Sciatic nerve (tissue), 2 donors: ENCODE measurements at regions not wholly inside any gene's neighbourhood (a gene's known extent, or its start where the extent isn't known, plus 50 kb on each side); places are given as distances from the start of the nearest gene placed in this dataset.
"Not testable (repeated sequence)": the region's sequence is repeated elsewhere in the genome, so short reads cannot be mapped to it uniquely, and the experiment has no call there.

Experiments
- ATAC-seq: fragments of 200-7000 bp; cut with Tn5 transposase; one replicate; pipeline ENCODE4 v1.9.1; 2020; ENCODE audit warnings: mild to moderate bottlenecking, moderate library complexity
- DNase-seq: peaks from one replicate; pipeline ENCODE4 v3.0.0-alpha.2; 2020; ENCODE audit warnings: low spot score
- intact Hi-C: fragments of 100-400 bp; cut with DNase I; formaldehyde crosslinking; loops from one replicate; pipeline ENCODE4 v1.14.2; 2022
- donor health status: DM: no; HTN: no; CAD: no.
- donor health status: DM: no; HTN: no; CAD: no.

DNA sequence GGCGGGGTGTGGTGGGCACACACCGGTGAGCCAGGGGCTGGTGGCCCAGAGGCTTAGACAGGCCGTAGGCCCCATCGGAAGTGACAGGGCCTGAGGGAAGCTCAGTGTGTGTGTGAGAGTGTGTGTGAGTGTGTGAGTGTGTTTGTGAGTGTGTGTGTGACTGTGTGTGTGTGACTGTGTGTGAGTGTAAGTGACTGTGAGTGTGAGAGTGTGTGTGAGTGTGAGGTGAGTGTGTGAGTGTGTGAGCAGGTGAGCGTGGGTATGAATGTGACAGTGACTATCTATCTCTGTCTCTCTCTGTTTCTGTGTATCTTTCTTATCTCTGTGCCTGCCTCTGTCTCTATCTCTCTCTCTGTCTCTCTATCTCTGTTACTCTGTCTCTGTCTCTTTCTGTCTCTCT is 171.6 kb downstream of the TMEM121 start:
- ATAC-seq, DNase-seq, intact Hi-C loops: not testable (repeated sequence)

DNA sequence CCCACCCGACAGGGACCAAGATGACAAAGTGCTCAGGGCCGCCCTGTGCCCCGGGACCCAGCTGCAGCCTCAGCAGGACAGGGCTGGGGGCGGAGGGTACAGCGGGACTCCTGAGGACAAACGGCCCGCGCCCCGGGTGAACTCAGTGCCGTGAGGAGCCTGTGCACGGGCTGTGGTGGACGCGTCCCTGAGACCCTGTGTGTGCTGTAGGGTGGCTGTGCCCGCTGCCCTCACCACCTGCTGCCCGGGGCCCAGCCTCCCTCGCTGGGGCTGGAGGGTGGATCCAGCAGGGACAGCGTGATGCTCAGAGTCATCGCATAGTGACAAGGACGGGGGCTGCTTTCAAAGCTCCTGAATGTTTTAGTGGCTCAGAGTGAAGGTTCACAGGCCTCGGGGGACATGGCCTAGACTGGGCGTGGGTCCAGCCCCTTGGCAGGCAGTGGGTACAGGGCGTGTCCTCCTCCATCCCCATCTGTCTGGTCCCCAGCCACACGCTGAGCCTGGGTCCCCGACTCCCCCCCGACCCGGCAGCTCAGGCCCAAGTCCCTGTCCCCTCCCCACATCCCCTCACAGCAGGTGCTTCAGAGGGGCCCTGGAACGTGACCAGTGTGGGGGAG is 172.7 kb downstream of the TMEM121 start:
- intact Hi-C loops, DNase-seq: not testable (repeated sequence)
- ATAC-seq: peak; percentile 56

GRCh38 chr14:105699706-105700105 is 173.3 kb downstream of the TMEM121 start:
- intact Hi-C loops, ATAC-seq, DNase-seq: not testable (repeated sequence)

DNA sequence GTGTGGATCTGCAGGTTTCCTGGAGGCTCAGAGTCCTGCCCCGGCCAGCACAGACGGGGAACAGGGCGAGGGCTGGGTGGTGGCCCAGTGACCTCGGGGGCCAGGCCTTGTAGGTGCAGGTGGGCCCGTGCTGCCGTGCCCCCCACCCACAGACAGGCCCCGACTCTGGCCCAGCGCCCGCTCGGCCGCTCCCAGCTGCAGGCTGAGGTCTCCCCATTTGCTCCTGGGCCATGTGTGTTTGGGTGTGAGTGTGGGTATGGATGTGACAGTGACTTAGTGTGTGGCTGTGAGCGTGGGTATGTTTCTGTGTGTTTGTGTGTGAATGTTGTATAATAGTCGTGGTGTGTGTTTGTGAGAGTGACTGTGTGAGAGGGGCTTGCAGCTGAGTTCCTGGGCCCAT is 173.8 kb downstream of the TMEM121 start:
- ATAC-seq, intact Hi-C loops, DNase-seq: not testable (repeated sequence)

DNA sequence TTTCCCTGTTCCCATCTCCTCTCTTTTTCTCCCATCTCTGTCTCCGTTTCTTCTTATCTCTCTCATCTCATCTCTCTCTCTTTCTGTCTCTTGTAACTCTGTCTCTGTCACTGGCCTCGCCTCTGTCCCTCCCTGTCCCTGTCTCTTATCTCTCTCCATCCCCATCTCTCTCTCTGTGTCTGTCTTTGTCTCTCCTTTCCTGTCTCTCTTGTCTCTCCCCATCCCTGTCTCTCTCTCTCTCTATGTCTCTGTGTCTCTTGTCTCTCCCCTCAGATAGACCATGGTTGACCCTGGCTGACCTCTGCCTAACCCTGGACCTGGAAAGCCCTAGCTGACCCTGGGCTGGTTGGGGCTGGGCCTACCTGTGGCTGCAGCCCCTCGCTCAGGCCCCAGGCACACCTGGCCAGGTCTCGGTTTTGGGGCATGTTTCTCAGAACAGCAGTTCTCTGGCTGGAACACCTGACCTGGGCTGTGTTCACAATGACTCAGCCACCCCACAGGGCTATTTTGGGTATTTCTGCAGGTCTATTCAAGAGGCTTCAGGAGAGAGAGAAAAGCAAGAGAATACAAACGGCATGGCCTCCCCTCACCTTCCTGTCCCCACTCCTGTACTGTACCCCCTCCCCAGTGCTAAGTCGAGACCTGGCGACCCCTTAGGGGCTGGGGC is 174.4 kb downstream of the TMEM121 start:
- no peak for DNase-seq
- intact Hi-C loops: no loop called here
- no peak for ATAC-seq

GRCh38 chr14:105701456-105702274 is 175.3 kb downstream of the TMEM121 start:
- intact Hi-C loops: no loop called here
- ATAC-seq (no peak), DNase-seq (no peak)

GRCh38 chr14:105702275-105702817 is 176.0 kb downstream of the TMEM121 start:
- no peak for DNase-seq
- no peak for ATAC-seq
- intact Hi-C loops: no loop called here

GRCh38 chr14:105703044-105703665 is 176.8 kb downstream of the TMEM121 start:
- intact Hi-C loops, DNase-seq, ATAC-seq: not testable (repeated sequence)

DNA sequence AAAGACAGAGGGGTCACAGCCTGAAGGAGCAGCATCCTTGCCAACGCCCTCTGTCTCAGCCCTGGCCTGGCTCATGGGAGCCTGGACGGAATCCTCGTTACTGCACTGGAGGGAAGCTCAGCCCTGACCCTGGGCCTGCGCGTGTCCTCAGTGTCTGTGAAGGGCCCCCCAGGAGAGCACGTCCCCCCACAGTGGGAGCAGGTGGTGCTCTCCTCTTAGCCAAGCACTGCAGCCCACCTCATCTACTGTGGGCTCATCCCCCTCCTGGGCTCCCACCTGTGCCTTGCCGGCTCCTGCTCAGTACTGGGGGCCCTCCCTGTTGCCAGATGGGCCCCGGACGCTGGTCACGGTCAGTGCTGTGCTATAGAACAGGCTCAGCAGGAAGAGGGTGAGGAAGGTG is 177.7 kb downstream of the TMEM121 start:
- intact Hi-C loops, DNase-seq, ATAC-seq: not testable (repeated sequence)

DNA sequence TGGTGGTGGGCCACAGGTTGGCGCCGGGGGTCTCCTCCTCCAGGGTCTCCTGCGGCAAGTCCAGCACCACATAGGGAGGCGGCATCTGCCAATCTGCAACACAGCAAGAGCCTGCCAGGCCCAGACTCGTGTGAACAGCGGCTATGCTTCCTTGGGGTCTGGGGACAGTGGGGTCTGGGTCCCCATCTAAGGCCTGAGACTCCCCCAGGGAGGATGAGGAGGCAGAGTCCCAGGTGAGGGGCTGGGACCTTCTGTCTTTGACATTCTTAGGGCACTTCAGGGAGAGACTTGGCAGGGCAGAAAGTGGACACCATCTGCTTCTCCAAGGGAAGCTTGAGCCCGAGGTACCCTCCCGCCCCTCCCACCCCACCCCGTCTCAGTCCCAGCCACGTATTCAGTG is 178.1 kb downstream of the TMEM121 start:
- ATAC-seq, intact Hi-C loops, DNase-seq: not testable (repeated sequence)

- ATAC-seq, intact Hi-C loops, DNase-seq: not testable (repeated sequence)
These were observed 179.1 kb downstream of the TMEM121 start for GRCh38 chr14:105705512-105705861.

GRCh38 chr14:105705862-105706700 is 179.7 kb downstream of the TMEM121 start:
- DNase-seq, intact Hi-C loops, ATAC-seq: not testable (repeated sequence)

DNA sequence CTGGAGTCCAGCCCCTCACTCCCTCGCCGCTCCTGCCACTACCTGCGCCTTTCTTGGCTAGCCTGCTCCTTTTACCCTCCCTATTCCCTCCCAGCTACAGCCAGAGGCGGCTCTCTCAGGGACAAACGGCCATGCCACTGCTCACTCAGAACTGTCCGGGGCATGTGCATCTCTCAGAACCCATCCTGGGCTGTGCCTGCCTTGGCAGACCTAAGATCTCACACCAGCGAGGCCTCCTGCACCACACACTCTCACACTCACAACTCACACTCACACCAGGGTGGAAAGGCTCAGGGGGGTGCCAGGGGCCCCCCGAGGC is 180.3 kb downstream of the TMEM121 start:
- ATAC-seq, intact Hi-C loops, DNase-seq: not testable (repeated sequence)

- intact Hi-C loops, ATAC-seq, DNase-seq: not testable (repeated sequence)
These were observed 180.7 kb downstream of the TMEM121 start for GRCh38 chr14:105707099-105707498.

GRCh38 chr14:105707723-105708151 is 181.4 kb downstream of the TMEM121 start:
- ATAC-seq: not testable (repeated sequence)

GRCh38 chr14:105708251-105709134 is 182.1 kb downstream of the TMEM121 start:
- DNase-seq, intact Hi-C loops, ATAC-seq: not testable (repeated sequence)

More at GRCh38 chr14:105707723-105708151, 181.4 kb downstream of the TMEM121 start:
- DNase-seq, intact Hi-C loops: not testable (repeated sequence)
